Adrenal gland (tissue), 5 donors: ENCODE measurements at regions not wholly inside any gene's neighbourhood (a gene's known extent, or its start where the extent isn't known, plus 50 kb on each side); places are given as distances from the start of the nearest gene placed in this dataset.

Experiments
- CTCF ChIP-seq, 6 experiments: fragments of 450-650 bp in 4 of 6; fragments of 200-600 bp in 2 of 6; sonication (generic) in 1 of 6; IDR thresholded peaks; 1 replicate in 5 of 6; 2 replicates in 1 of 6; pipeline versions ENCODE4 v1.5.1 to v1.8.0; 2016 to 2021; ENCODE audit warnings: antibody characterized with exemption in 6 of 6, mild to moderate bottlenecking in 2 of 6, moderate library complexity in 1 of 6
- POLR2A ChIP-seq, 2 donors: fragments of 450-650 bp; IDR thresholded peaks; one replicate each; pipeline ENCODE4 v1.6.1; 2017; ENCODE audit warnings: antibody characterized with exemption in 2 of 2, mild to moderate bottlenecking in 2 of 2, moderate library complexity in 1 of 2
- donor health status: DM: no; HTN: no; CAD: no.

GRCh38 chr1:232123775-232124659 is 497.4 kb downstream of the DISC1 start:
- no peak for TF ChIP-seq CTCF (IDR thresholded peaks at IDR 0.05)
- no peak for TF ChIP-seq POLR2A (IDR thresholded peaks at IDR 0.05)
